Stimulated activated CD4-positive, alpha-beta T cell treated with anti-CD3 and anti-CD28 coated beads, Interleukin-4, amount 100 ng/mL, for 24 hours (primary cell): ENCODE measurements at regions not wholly inside any gene's neighbourhood (a gene's known extent, or its start where the extent isn't known, plus 50 kb on each side); places are given as distances from the start of the nearest gene placed in this dataset.
"Not testable (repeated sequence)": the region's sequence is repeated elsewhere in the genome, so short reads cannot be mapped to it uniquely, and the experiment has no call there.

Experiments used
- DNase-seq: peaks from one replicate; pipeline ENCODE4 v3.0.0-alpha.2; 2020

DNA sequence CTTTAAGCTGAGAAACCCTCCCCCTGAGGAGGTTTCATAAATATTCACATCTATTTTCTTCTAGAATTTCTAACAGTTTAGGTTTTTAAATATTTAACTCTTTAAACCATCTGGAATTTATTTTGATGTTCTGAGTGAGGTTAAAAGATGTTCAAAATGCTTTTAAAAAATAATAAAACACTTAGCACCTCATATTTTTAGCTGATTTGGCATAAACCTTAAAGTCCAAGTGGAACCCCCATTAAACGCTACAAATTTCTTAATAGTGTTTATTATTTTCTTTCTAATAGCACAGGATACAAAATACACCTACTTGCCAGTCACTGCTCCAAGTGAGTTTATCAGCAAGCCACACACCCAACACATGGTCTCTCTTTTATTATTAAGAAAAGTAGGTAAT, 277.2 kb downstream of the QDPR start:
- DNase-seq = no peak

DNA sequence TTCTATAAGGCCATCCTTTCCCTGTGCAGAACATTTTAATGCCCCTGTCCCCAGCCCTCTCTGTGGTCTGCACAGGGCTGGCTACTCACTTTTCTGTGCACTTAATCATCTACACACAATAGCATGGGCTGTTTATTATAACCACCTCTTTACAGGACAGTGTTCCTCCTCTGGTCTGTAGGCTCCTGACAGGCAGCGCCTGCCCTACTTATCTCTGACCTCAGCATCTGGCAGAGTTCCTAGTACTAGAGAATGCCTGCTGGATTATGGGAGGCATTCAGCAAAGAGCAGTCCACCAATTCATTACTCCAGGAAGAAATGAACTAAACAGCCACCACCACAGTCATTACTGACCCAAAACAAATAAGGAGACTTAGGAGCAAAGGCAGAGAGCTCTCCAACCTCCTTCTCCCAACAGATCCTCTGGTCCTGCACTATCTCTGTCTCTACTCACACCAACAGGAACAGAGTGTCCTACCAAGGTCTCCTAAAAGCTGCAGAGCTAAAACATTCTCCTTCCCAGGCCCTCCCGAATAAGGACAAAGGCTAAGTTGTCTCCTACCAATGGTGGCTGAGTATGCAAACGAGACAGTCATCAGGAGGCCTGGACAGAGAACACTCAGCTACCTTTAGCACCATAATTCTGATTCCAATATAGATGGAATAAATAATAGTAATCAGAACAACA, 279.2 kb downstream of the QDPR start:
- no peak for DNase-seq

DNA sequence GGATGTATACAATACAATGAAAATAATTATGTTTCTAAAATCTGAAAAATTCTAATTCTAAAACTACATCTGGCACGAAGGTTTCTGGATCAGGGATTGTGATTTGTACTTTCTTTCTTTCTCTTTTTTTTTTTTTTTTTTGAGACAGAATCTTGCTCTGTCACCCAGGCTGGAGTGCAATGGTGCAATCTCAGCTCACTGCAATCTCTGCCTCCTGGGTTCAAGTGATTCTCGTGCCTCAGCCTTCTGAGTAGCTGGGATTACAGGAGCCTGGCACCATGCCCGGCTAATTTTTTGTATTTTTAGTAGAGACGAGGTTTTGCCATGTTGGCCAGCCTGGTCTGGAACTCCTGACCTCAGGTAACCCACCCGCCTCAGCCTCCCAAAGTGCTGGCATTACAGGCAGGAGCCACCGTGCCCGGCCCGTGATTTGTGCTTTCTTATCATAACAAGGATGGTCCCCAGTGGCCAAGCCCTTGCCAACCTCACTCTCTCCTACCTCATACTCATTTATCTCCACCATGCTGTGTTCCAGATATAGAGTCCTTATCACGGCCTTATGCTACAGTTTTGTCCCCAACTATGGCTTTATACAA, 279.9 kb downstream of the QDPR start:
- not testable (repeated sequence) for DNase-seq

DNA sequence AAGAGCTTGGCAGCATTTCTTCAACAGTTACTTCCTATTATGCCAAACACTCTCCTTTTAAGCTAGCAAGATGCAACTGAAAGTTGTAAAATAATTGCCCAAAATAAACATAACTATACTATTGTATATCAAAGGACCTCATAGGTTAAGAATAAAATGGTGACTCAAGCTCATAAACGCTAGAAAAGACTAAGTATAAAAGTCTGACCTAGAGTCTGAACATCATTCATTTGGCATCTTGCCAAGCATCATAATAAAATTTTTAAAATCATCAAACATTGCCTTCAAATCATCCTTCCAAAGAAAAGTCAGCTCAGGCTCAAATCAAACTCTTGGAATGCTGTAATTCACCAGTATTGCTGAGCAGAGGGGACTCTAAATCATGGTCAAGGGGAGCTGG, 281.2 kb downstream of the QDPR start:
- DNase-seq = no peak

DNA sequence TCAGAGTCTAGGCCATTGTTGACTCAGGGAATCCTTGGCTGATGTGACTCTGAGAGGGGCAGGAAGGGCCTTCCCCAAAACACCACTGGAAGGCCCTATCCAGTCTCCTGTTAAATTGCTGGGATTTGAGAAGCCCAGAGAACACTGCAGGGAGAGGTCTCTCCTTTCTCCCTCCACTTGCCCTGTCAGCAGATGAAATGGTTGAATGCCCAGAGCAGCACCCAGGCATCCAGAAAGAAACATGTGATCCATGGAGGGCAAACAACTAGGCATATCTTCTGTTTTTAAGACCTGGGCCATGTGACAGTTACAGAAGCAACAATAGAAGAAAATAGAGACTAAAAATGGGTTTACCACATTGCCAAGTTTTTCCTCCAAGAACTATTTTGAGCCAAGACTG, 291.1 kb downstream of the QDPR start:
- no peak for DNase-seq

DNA sequence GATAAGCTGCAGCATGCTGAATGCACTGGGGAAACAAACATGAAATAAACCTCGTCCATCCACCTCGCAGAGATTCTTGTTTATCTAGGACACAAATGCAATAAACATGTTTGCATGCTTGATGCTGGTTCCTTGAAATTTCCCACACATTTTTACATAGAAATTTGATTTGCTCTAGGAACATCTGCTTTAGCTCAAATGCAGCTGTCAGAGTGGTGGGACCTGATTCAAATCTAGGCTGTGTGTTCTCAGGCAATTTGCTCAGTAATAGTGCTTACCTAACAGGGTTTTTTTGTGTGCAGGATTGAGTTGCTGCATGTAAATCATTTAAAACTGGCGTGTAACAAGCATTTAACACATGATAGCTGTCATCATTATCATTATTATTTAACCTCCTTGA, 293.1 kb downstream of the QDPR start:
- no peak for DNase-seq

DNA sequence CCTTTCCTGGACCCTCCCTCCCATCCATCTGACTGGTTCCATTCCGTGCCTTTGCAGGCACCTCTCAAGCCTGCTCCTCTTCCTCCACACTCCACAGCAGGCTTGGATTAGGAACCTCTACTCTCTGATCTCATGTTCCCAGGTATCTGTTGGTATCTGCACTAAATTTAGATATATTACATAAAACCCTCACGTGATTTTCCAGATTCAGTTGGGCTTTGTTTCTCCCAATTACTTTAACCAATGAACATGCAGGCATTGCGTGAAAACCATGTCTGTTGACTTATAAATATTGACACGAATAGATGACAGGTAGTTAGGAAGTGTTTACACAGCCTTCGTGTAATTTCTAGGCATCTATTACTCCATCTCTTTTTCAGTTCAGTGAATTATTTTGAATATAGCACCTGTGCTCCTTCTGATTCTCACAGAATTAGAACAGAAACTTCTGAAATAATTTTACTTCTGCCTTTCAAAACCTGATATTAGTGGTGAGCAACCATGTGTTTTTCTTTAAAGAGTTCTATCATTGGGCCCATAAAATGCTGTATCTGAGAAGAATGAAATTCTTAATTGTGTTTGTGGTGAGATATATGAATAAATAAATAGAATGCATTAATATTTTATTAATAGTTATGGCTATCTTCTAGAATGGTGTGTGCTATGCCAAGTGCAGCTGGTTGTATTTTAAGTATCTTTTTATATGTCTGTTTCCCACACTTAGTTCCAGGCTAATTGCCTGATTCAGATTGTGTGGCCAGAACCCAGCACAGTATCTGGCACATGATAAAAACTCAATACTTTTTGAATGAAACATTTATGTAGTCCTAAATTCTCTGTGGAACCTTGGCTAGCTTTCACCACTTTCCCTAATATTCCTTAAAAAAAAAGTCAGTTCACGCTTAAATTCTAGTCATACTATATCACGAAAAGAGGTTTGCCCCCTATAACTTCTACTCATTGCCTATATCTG, 304.8 kb downstream of the QDPR start:
- no peak for DNase-seq

DNA sequence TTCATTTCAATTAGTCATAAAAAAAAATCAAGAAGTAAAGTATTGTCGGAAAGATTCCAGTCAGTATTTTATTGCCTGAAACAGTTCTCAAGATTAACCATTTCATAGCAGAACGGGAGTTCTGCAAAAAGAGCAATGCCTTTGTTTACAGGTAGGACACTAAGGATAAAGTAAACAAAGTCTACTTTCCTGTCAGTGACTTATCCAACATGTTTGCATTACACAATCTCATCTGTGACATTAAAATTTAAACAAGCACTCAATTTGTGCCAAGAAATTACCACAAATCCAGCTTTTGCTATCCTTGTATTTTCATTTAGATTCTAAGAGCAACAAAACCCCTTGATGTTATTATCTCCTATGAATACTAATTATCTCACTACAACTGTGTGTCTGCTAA, 306.5 kb upstream of the LDB2 start:
- DNase-seq = no peak

DNA sequence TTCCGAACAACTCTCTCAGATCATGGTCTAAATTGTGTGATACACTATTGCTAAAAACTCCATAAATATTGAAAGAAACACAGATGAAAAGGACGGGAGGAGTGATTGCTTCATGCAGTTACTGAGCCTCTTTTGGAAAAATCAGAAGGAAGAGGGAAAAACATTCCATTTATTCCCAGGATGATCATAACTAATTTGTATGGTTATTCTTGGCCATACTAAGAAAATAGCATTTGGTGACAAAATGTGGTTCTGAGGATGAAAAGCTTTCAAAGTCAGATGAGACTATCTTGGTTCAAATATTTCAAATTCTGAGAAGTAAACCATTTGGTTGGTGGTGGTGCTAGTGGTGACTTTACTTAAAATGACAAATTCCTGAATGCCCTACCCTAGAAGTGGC, 305.4 kb upstream of the LDB2 start:
- no peak for DNase-seq

DNA sequence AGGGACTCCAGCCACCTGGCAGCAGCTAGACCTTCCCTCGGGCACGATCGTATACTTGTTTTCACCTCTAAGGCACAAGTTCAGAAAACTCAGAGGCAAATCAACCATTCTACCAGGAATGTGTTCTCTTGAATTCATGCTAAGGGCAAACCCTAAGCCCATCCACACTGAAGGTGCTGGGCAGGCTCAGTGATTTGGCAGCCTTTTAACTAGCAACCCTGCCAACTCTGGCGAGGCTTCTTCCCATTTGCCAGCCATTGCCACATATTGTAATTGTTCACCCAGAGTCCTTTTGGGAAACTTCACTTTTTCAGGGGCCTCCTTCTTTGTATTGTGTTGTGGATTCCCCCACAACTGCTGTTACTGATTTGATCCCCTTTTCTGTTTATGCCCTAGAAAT, 298.6 kb upstream of the LDB2 start:
- DNase-seq = no peak

DNA sequence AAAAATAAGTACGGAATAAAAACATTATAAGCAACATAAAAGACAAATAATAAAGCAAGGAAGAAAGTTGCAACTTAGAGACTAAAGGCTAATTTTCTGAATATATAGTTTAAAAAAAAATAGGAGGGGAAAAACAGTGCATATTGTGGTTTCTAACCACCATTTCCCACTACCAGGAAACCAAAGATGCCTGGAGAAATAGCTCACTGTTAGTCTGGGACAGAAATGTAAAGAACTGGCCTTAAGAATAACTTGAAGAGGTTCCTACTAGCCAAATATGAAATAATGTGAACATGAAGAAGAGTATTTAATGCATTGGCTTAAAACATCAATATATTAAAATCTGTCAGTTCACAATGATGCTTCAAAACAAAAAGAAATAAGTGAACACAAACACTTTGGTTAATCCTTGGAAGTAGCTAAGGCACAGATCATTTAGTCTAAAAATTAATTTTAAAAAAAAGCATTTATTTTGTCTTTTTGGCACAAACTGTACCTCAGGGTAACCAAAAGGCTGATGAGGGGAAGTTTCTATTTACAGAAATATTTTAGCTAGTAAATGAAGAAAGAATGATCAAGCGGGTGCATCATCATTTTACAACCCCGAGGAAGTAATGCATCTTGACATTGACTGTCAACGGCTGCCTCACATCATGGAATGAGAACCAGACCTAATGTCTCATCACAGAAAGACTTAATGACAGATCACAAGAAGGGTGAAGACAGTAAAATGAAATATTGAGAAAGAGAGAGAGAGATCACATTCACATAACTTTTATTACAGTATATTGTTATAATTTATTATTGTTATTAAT, 297.2 kb upstream of the LDB2 start:
- DNase-seq = no peak

DNA sequence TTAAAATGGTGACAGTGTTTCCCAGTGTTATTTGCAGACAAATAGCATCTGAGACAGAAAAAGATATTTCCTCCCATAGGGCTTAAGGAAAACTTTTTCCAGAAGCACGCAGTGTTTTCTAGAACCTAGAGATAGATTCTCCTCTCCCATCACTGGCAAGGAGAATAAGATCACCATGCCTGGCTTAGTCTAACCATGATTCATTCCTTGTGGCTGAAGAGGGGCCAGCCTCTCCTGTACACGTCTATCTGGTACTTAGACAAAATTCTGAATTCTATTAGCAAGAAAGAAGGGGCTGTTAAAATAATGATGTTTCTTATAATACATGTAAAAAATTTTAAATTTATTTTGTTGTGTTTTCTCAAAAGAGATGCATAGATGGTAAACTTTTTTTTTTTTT, 296.1 kb upstream of the LDB2 start:
- no peak for DNase-seq

DNA sequence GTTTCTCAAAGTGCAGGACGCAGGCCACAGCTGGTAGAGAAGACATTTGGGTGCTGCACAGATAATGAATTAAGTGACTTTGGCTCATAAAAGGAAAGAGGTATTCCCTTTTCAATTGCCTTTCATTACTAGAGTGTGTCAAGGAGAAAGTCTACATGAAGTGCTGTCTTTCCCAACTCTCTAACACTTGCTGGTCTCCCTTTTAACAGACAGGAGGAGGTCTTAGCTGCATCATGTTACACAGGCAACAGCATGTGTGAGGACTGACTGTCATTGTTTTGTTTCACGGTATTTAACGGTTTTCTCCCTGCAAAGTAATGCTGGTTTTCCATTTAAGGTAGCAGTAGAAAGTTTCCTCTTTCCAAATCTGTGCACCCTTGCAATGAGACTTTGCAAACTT, 291.3 kb upstream of the LDB2 start:
- DNase-seq = no peak

DNA sequence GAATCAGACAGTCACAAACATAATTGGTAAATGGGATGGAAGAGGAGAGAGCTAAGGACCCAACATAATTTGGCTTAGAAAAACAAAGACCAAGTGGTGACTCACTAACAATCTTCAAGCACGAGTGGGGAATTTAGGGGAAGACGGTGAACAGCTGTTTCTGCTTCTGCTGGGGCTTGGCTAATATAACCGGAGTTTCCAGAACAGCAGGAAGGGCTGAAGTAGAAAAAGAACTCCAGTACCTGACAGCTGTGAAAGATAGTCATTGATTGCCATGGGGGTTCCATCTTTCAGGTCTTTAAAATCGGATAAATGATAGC, 290.9 kb upstream of the LDB2 start:
- DNase-seq = no peak

DNA sequence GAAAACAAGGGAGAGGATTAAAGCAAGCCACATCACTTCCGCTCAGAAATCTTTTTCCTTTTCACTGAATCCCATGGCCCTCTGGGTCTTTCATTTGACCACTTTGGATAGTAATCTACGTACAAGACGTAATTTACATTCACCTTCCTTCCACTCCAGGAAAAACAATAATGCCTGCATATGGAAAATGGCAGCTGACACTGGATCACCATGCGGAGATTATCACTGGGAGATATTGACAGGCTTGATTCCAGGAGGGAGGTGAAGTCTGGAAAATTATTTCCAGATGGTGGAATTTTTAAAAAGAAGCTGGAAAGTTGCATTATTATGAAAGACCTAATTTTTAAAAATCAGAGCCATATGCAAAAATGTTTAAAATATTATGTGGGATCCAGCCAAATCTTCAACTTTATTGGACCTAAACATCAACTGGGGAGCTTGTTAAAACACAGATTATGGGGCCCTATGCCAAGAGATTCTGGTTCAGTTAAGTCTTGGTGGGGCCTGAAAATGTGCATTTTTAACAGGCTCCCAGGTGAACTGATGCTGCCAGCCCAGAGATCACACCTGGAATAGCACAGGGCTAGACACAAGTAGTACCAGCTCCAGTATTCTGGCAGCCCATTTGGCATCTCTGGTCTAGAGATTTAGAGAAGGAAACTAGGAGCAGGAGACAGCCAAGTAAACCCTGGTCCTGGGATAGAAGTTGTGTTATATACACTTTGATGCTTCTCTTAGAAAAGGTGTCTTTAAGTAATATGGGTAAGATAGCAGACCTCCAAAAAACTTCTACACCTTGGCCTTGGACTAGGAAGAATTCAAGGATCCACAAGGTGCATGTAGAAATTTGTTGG, 290.3 kb upstream of the LDB2 start:
- no peak for DNase-seq

DNA sequence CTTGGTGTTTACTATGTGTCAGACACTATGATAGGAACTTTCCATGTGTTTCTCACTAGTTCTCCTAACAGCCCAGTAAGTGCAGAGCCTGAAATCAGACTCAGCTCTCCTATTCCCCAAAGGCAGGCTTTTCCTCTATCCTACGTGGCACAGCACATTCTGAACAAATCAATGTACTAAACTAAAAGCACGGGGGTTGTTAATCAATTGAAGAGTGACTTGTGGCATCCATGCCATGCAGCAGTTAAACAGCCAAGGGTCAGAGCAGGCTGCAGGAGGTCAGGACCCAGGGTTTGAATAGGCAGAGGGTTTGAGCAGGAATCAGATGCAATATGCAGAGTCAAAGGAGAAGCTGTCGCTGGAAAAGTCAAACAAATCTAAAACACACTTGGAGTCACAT, 289.7 kb upstream of the LDB2 start:
- DNase-seq = no peak

DNA sequence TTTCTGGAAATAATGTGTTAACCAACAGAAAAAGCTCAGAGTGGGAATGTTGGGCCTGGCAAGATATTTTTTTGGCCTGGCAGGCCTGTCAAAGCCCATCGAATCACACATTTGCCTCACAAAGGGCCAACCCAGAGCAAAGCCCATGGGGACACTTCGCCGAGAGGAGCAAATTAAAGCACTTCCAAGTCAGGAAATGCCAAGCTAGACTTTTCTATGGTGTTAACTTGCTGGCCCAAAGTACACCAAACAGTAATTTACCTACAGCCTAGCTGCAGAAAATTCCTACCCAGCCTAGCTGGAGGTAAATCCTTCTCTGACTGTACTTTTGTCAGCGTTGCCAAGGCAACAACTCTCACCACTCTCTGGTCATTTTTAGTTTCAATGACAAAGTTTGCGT, 288.6 kb upstream of the LDB2 start:
- DNase-seq = no peak

DNA sequence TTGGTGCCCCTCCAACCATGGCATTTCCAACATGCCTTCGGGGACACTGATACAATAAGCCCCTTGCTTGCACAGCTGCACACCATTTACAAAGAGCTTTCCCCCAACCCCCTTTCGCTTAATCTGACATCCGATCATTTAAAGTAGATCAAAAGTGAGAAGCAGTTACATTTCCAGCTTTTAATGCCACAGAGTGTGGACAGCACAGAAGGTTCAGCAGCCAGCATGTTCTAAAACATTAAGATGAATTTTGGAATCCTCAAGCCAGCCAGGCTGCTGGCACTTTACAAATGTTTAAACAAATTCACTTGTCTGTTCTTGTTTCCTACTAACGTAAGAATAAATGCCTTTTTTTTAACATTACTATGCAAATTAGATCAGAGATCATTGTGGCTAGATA, 284.4 kb upstream of the LDB2 start:
- no peak for DNase-seq

DNA sequence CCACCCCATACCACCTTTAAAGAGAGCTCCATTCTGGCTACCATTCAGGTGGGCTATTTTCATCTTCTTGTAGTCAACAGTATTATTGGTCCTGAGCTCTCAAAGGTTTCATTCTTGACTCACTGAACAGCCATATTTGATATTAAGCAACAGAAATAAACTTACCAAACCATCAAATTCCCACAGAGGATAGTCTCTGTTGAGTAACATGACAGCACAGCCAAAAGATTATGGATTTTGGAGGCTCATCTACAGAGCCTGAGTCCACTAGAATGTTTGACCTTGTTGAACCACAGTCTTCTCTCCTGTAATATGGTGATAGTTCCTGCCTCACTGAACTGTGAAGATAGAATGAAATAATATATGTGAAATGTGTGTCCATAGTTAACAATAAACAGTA, 276.3 kb upstream of the LDB2 start:
- no peak for DNase-seq

DNA sequence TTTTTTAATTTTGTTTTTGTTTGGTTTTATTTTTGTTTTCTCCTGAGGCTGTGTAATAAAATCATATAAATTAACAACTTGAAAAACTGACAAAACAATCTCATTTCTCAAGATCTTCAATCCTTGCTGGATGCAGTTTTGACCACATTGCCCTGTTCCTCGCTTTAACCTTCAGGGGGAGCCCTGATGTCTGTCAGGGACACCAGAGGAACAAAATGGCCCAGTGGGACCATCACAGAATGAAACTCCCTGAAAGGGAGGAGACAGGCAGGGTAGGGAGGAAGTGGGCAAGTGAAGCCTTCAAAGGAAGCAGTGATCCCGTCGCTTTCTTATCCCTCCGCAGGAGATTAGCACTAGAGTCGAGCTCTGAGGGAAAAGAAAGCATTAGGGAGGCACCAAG, 274.9 kb upstream of the LDB2 start:
- DNase-seq = no peak

DNA sequence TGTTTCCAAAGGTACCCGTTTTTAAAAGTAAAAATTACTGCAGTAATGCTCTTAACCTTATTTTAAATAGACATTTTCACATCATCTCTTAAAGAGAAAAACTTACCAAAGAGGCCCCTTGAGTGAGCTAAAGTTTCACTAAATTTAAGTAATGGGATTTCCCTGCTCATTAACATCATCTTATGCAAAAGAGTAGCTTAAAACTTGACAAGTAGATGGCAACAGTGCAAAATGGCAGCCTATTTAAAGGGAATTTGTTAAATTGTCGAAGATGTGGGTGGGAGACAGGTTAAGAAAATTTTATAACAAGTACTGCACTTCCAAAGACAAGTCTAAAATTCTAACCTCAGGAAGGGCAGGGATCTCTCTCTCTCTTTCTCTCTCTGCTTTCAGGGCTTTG, 271.7 kb upstream of the LDB2 start:
- no peak for DNase-seq

DNA sequence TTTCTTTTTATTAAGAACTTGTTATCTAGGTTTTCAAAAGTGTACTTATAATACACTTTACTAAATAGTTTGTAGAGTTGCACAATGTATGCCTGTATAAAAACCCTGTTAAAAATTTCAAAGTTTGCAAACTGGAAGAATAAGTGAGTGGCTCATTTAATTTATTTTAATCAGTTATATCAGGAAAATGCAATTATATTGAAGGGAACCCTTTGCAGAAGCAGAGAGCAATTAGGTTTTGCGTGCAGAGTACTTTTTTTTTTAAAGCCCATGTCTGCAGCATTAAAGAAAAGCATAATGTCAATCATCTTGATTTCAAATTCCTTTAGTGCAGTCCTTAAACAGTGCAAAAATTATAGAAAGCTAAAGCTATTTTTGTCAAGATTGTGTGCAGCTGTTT, 271.3 kb upstream of the LDB2 start:
- DNase-seq = no peak
